Globus pallidus (tissue), 1 donor: ENCODE measurements at regions not wholly inside any gene's neighbourhood (a gene's known extent, or its start where the extent isn't known, plus 50 kb on each side); places are given as distances from the start of the nearest gene placed in this dataset.
A peak's percentile ranks its signal among the peaks of the same experiment; 100 is the strongest.
"Not testable (repeated sequence)": the region's sequence is repeated elsewhere in the genome, so short reads cannot be mapped to it uniquely, and the experiment has no call there.

Experiments used
- DNase-seq: peaks from one replicate; pipeline ENCODE4 v3.0.0-alpha.2; 2015; ENCODE audit warnings: low spot score

DNA sequence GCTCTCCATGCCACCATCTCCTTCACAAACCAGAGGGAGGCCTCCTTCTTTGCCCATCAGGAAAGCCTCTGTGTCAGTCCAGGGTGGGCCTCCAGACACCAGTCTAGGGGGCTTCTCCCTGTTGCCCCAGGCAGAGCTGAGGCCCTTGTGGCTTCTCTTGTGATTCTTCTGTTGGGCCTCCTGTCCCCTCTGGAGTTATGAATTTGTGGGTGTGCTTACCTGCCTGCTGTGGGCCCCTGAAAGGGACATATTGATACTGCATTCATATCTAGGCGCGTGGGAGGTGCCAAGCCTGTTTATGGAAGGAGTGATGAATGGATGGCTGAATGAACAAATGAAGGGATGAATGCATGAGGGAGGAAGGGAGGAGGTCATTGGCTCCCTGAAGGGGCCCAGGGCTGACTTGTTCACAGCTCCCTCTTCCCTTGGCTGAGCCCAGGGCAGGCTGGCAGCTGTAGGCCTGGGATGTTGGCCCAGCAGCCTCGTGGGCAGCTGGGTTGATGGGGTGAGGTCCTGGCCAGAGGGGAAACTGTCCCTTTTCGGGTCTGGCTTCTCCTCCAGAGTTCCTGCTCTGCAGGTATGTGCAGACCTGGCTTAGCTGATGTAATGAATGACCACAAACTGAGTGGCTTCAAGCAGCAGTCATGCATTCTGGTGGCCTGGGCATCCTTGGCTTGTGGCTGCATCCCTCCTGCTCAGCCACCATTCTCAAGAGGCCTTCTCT is 195.4 kb downstream of the GOLGA6L6 start:
- no peak for DNase-seq

DNA sequence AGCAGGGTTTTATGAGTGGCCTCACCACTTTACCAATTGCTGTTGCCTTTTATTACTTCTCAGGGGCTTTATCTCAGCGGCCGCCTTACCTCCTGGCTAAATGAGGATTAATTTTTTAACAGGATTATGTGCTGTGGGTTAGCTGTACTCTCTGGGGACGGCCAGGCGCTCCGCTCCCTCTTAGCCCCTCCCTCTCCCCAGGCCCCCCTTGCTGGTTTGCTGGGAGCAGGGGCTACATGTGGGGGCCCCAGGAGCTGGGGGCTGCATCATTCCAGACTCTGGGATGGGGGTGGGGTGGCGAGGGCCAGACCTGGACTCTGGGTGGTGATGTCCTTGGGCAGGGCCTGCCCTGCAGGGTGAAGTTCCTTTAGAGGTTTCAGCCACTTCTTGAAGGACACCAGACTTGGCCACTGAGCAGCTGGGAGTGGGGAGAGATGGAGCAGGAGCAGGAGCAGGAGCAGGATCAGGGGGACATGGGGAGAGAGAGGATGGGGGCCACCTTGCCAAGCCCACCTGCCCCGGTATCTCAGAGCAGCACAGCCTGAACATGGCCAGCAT is 196.1 kb downstream of the GOLGA6L6 start:
- DNase-seq = no peak

GRCh38 chr15:20344601-20345400 is 196.8 kb downstream of the GOLGA6L6 start:
- DNase-seq = no peak

DNA sequence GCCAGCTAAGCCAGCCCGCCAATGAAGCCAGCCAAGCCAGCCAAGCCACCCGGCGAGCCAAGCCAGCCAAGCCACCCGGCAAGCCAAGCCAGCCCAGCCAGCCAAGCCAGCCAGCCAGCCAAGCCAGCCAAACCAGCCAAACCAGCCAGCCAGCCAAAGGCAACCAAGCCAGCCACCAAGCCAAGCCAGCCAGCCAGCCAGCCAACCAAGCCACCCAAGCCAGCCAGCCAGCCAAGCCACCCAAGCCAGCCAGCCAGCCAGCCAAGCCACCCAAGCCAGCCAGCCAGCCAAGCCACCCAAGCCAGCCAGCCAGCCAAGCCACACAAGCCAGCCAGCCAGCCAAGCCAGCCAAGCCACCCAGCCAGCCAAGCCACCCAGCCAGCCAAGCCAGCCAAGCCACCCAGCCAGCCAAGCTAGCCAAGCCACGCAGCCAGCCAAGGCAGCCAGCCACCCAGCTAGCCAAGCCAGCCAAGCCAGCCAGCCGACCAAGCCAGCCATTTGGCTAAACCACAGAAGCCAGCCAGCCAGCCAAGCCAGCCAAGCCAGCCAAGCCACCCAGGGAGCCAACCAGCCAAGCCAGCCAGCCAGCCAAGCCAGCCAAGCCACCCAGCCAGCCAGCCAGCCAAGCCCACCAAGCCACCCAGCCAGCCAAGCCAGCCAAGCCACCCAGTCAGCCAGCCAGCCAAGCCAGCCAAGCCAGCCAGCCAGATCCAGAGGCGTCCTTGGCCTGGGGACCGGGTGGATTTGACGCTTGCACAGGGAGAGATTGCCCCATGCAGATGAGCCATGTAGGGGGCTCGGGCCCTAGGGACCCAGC is 198.0 kb downstream of the GOLGA6L6 start:
- DNase-seq = not testable (repeated sequence)

DNA sequence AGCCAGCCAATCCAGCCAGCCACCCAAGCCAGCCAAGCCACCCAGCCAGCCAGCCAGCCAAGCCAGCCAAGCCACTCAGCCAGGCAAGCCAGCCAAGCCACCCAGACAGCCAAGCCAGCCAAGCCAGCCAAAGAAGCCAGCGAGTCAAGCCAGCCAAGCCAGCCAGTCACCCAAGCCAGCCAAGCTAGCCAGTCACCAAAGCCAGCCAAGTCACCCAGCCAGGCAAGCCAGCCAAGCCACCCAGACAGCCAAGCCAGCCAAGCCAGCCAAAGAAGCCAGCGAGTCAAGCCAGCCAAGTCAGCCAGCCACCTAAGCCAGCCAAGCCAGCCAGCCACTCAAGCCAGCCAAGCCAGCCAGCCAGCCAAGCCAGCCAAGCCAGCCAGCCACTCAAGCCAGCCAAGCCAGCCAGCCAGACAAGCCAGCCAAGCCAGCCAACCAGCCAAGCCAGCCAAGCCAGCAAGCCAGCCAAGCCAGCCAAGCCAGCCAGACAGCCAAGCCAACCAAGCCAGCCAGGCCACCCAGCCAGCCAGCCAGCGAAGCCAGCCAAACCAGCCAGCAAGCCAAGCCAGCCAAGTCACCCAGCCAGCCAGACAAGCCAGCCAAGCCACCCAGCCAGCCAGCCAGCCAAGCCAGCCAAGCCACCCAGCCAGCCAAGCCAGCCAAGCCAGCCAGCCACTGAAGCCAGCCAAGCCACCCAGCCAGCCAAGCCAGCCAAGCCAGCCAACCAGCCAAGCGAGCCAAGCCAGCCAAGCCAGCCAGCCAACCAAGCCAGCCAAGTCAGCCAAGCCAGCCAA is 198.8 kb downstream of the GOLGA6L6 start:
- not testable (repeated sequence) for DNase-seq

DNA sequence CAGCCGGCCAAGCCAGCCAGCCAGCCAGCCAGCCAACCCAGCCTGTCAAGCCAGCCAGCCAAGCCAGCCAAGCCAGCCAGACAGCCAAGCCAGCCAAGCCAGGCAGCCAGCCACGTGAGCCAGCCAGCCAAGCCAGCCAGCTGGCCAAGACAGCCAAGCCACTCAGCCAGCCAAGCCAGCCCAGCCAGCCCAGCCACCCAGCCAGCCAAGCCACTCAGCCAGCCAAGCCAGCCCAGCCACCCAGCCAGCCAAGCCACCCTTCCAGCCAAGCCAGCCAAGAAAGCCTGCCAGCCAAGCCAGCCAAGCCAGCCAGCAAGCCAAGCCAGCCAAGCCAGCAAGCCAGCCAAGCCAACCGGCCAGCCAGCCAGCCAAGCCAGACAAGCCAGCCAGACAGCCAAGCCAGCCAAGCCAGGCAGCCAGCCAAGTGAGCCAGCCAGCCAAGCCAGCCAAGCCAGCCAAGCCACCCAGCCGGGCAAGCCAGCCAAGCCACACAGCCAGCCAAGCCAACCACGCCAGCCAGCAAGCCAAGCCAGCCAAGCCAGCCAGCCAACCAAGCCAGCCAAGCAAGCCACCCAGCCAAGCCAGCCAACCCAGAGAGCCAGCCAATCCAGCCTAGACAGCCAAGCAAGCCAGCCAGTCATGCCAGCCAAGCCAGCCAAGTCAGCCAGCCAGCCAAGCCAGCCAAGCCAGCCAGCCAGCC is 199.5 kb downstream of the GOLGA6L6 start:
- DNase-seq = no peak

- peak; percentile 48 for DNase-seq
These were observed 200.5 kb downstream of the GOLGA6L6 start for GRCh38 chr15:20340931-20341661.

GRCh38 chr15:20340331-20340811 is 201.2 kb downstream of the GOLGA6L6 start:
- DNase-seq = no peak

DNA sequence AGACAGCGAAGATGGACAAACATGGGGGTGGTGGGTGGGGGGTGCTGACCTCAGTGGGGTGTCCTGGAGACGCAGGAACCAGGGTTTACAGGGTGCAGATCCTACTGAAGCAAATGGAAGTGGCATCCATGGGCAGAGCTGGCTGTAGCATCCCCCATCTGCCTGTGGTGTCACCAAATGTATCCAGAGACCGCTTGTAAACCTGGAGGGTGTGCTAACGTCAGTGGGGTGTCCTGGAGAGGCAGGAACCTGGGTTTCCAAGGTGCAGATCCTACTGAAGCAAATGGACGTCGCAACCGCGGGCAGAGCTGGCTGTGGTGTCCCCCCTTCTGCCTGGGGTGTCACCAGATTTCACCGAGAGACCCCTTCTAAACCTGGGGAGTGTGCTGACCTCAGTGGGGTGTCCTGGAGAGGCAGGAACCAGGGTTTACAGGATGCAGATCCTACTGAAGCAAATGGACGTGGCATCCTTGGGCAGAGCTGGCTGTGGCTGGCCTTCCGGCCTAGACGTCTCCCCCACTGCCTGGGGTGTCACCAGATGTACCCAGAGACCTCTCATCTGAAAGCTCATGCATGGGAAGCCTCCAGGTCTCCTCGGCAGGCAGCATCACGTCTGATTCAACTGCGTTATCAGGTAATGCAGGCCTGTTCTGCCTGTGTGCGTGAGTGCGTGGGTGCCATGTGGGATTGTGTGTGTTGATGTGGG is 202.4 kb downstream of the GOLGA6L6 start:
- not testable (repeated sequence) for DNase-seq

- DNase-seq = not testable (repeated sequence)
These were observed 202.9 kb downstream of the GOLGA6L6 start for GRCh38 chr15:20338671-20339070.

GRCh38 chr15:20337238-20337637 is 204.4 kb downstream of the GOLGA6L6 start:
- not testable (repeated sequence) for DNase-seq

- not testable (repeated sequence) for DNase-seq
These were observed 207.1 kb downstream of the GOLGA6L6 start for GRCh38 chr15:20334451-20334850.

- not testable (repeated sequence) for DNase-seq
These were observed 215.8 kb downstream of the GOLGA6L6 start for GRCh38 chr15:20325751-20326150.

- not testable (repeated sequence) for DNase-seq
These were observed 224.5 kb downstream of the GOLGA6L6 start for GRCh38 chr15:20317132-20317531.

DNA sequence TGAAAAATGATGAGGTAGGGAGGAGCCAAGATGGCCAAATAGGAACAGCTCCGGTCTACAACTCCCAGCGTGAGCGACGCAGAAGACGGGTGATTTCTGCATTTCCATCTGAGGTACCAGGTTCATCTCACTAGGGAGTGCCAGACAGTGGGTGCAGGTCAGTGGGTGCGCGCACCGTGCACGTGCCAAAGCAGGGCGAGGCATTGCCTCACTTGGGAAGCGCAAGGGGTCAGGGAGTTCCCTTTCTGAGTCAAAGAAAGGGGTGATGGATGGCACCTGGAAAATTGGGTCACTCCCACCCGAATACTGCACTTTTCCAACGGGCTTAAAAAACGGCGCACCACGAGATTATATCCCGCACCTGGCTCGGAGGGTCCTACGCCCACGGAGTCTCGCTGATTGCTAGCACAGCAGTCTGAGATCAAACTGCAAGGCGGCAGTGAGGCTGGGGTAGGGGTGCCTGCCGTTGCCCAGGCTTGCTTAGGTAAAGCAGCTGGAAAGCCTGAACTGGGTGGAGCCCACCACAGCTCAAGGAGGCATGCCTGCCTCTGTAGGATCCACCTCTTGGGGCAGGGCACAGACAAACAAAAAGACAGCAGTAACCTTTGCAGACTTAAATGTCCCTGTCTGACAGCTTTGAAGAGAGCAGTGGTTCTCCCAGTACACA is 230.5 kb downstream of the GOLGA6L6 start:
- DNase-seq = not testable (repeated sequence)

GRCh38 chr15:20310603-20311002 is 231.0 kb downstream of the GOLGA6L6 start:
- no peak for DNase-seq

GRCh38 chr15:20309966-20310365 is 231.6 kb downstream of the GOLGA6L6 start:
- not testable (repeated sequence) for DNase-seq

GRCh38 chr15:20309395-20309794 is 232.2 kb downstream of the GOLGA6L6 start:
- not testable (repeated sequence) for DNase-seq
